Left kidney (tissue), 1 donor: ENCODE measurements at regions not wholly inside any gene's neighbourhood (a gene's known extent, or its start where the extent isn't known, plus 50 kb on each side); places are given as distances from the start of the nearest gene placed in this dataset.

Experiments used
- DNase-seq: peaks from one replicate; pipeline ENCODE4 v3.0.0-alpha.2; 2013

- DNase-seq, result no peak
Observed at GRCh38 chr9:86730163-86730928, 217.0 kb downstream of the GAS1 start.

- DNase-seq, result no peak
Observed at GRCh38 chr9:86724529-86724928, 222.8 kb downstream of the GAS1 start.

- DNase-seq, result no peak
Observed at GRCh38 chr9:86723346-86723745, 224.0 kb downstream of the GAS1 start.

- DNase-seq, result no peak
Observed at GRCh38 chr9:86722706-86723075, 224.6 kb downstream of the GAS1 start.

- no peak for DNase-seq
Observed at GRCh38 chr9:86721843-86722705, 225.2 kb downstream of the GAS1 start.

- DNase-seq, result no peak
Observed at GRCh38 chr9:86721226-86721781, 226.0 kb downstream of the GAS1 start.

GRCh38 chr9:86720639-86721225 lies 226.6 kb downstream of the GAS1 start:
- DNase-seq, result no peak

GRCh38 chr9:86718388-86719049 lies 228.8 kb downstream of the GAS1 start:
- no peak for DNase-seq

GRCh38 chr9:86716326-86716922 lies 230.9 kb downstream of the GAS1 start:
- DNase-seq, result no peak

GRCh38 chr9:86714999-86715398 lies 232.3 kb downstream of the GAS1 start:
- DNase-seq, result no peak

- no peak for DNase-seq
Observed at GRCh38 chr9:86713970-86714369, 233.3 kb downstream of the GAS1 start.

GRCh38 chr9:86713470-86713869 lies 233.8 kb downstream of the GAS1 start:
- no peak for DNase-seq

GRCh38 chr9:86708918-86709835 lies 238.1 kb downstream of the GAS1 start:
- no peak for DNase-seq

- DNase-seq, result no peak
Observed at GRCh38 chr9:86707932-86708510, 239.3 kb downstream of the GAS1 start.

- no peak for DNase-seq
Observed at GRCh38 chr9:86706391-86706790, 240.9 kb downstream of the GAS1 start.

GRCh38 chr9:86705490-86705889 lies 241.8 kb downstream of the GAS1 start:
- no peak for DNase-seq

GRCh38 chr9:86703346-86703745 lies 244.0 kb downstream of the GAS1 start:
- DNase-seq, result no peak

- DNase-seq, result peak; percentile 74
Observed at GRCh38 chr9:86700629-86701028, 246.7 kb downstream of the GAS1 start.

GRCh38 chr9:86697999-86698398 lies 249.3 kb downstream of the GAS1 start:
- DNase-seq, result no peak

- DNase-seq, result no peak
Observed at GRCh38 chr9:86697213-86697612, 250.1 kb downstream of the GAS1 start.
